Activated CD4-positive, alpha-beta memory T cell treated with anti-CD3 and anti-CD28 coated beads for 36 hours (primary cell): ENCODE measurements at regions not wholly inside any gene's neighbourhood (a gene's known extent, or its start where the extent isn't known, plus 50 kb on each side); places are given as distances from the start of the nearest gene placed in this dataset.
"Not testable (repeated sequence)": the region's sequence is repeated elsewhere in the genome, so short reads cannot be mapped to it uniquely, and the experiment has no call there.

Source experiments
- CTCF ChIA-PET: fragments of 350-600 bp; sonication (Branson Sonifier 250); formaldehyde crosslinking; loops from one replicate; lab custom pipeline; 2021; ENCODE audit warnings: antibody characterized with exemption, inconsistent platforms; lab: Charles Lee
- POLR2A ChIA-PET: fragments of 350-600 bp; sonication (Branson Sonifier 250); formaldehyde crosslinking; loops from one replicate; lab custom pipeline; 2021; ENCODE audit warnings: antibody characterized with exemption; lab: Charles Lee
- DNase-seq: peaks from one replicate; pipeline ENCODE4 v3.0.0-alpha.2; 2020
- H3K27ac Mint-ChIP-seq: one replicate; pipeline ENCODE4 v1.8.0; 2021; ENCODE audit warnings: mixed read lengths
- H3K27me3 Mint-ChIP-seq: one replicate; pipeline ENCODE4 v1.8.0; 2021; ENCODE audit warnings: mixed read lengths
- H3K36me3 Mint-ChIP-seq: one replicate; pipeline ENCODE4 v1.8.0; 2021; ENCODE audit warnings: mixed read lengths
- H3K4me1 Mint-ChIP-seq: one replicate; pipeline ENCODE4 v1.8.0; 2021; ENCODE audit warnings: low read depth, mixed read lengths
- H3K4me3 Mint-ChIP-seq: one replicate; pipeline ENCODE4 v1.8.0; 2021; ENCODE audit warnings: mild to moderate bottlenecking, mixed read lengths
- H3K9me3 Mint-ChIP-seq: one replicate; pipeline ENCODE4 v1.8.0; 2021; ENCODE audit warnings: mixed read lengths
- intact Hi-C: fragments of 100-400 bp; cut with micrococcal nuclease; formaldehyde crosslinking; loops from one replicate; pipeline ENCODE4 v1.15.1; 2023

DNA sequence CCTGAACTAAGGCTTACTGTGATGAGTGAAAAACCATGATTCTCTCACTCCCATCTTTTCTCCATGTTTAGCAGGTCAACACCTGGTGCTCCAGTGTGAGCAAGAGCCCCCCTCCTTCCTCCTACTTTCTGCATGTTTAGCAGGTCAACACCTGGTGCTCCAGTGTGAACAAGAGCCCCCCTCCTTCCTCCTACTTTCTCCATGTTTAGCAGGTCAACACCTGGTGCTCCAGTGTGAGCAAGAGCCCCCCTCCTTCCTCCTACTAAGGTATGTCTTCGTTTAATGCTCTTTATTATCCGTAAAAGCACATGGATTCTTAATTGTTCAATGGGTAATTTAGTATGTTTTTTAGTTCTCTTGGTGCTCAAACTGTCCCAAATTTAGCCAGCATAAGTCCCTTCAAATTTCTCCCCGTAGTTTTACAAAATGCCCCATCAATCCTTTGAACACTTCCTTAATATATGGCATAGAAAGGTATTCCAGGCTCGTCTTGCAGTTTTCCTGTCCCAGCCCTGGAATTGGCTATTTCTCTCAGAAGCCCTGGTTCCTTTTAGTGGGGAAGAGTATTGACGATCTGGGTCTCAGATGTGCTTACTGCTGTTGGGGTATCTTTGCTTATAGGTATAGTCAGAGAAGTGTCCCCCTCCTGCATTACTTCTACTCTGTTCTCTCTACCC, 760.8 kb upstream of the TPTE start:
- ChIA-PET CTCF (no interaction called here), POLR2A (no interaction called here)
- intact Hi-C loops: no loop called here
- no peaks in the 10 kb centered on the region for H3K36me3 Mint-ChIP-seq
- H3K4me1 Mint-ChIP-seq: no peaks in the 10 kb centered on the region
- no peaks in the 10 kb centered on the region for H3K27me3 Mint-ChIP-seq
- no peak overlapping the region for H3K4me3 Mint-ChIP-seq
- H3K9me3 Mint-ChIP-seq: no peaks in the 10 kb centered on the region
- no peak for DNase-seq
- H3K27ac Mint-ChIP-seq: no peak overlapping the region

DNA sequence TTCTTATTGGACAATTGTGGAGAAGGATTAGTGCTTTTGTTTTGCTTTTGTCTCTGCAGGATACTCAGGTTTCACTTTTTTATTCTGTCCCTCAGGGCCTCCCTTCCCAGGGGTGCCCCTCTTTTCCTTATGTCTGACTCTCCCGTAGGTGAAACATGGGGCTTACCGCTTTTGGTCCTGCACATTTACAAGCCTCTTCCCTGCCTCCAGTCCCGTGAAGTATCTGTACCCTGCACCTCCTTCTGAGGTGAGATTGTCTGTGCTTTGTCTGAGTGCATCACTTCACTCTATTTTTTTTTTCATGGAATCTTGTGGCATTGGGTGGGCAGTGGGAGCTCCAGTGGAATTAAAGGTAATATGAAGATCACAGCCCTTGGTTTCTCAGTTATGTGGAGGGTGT, 758.1 kb upstream of the TPTE start:
- no peak for DNase-seq
- Mint-ChIP-seq H3K27me3 (no peaks in the 10 kb centered on the region), H3K4me1 (no peaks in the 10 kb centered on the region), H3K36me3 (no peaks in the 10 kb centered on the region), H3K4me3 (no peak overlapping the region), H3K9me3 (no peaks in the 10 kb centered on the region), H3K27ac (no peak overlapping the region)
- ChIA-PET POLR2A (no interaction called here), CTCF (no interaction called here)
- intact Hi-C loops: no loop called here

DNA sequence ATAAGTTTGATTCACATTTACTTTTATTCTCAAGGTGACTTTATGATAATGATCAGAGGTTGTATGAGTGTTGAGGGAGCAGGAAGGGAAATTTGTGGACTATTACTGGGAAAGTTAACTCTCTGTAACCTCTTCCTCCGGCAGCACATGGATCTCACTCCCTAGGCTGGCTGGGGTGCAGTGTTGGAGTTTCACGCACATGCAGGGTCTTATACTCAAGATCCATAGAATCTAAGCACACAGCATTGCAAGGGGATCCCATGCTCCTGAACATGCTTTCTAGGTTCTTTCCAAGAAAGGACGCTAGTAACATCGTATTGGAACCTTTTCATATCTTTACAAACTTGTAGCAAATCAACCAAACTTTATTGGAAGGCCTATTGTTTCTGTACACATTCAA, 757.6 kb upstream of the TPTE start:
- no peak overlapping the region for H3K4me3 Mint-ChIP-seq
- H3K27ac Mint-ChIP-seq: no peak overlapping the region
- CTCF ChIA-PET: no interaction called here
- no peaks in the 10 kb centered on the region for H3K9me3 Mint-ChIP-seq
- no peaks in the 10 kb centered on the region for H3K27me3 Mint-ChIP-seq
- DNase-seq: no peak
- no peaks in the 10 kb centered on the region for H3K36me3 Mint-ChIP-seq
- no peaks in the 10 kb centered on the region for H3K4me1 Mint-ChIP-seq
- intact Hi-C loops: no loop called here
- POLR2A ChIA-PET: no interaction called here

DNA sequence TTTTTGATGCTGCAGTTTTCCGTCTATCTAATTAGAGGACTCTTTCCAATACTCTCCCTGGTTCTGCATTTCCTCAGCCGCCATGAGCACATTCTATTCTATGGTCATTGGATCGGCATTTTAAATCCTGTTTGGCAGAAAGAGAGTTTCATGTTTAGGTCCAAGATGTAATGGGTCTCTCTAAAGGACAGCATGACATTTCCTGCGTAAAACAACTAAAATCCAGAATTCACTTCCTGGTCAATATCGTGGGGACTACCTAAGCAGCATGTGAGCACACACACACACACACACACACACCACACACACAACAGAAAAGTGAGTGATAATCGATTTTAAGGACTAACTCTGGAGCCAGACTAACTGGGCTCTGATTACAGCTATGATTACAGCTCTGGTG, 757.1 kb upstream of the TPTE start:
- POLR2A ChIA-PET, intact Hi-C loops, DNase-seq, H3K4me3 Mint-ChIP-seq, H3K36me3 Mint-ChIP-seq, H3K4me1 Mint-ChIP-seq, H3K9me3 Mint-ChIP-seq, CTCF ChIA-PET, H3K27me3 Mint-ChIP-seq, H3K27ac Mint-ChIP-seq: not testable (repeated sequence)

DNA sequence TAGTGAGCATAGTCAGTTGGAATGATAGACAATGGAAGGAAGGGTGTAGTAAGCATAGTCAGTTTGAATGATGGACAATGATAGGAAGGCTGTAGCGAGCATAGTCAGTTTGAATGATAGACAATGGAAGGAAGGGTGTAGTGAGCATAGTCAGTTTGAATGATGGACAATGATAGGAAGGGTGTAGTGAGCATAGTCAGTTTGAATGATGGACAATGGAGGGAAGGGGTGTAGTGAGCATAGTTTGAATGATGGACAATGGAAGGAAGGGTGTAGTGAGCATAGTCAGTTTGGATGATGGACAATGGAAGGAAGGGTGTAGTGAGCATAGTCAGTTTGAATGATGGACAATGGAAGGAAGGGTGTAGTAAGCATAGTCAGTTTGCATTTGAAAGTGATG, 755.8 kb upstream of the TPTE start:
- H3K27me3 Mint-ChIP-seq, POLR2A ChIA-PET, H3K4me1 Mint-ChIP-seq, intact Hi-C loops, DNase-seq, H3K27ac Mint-ChIP-seq, H3K36me3 Mint-ChIP-seq, H3K4me3 Mint-ChIP-seq, H3K9me3 Mint-ChIP-seq, CTCF ChIA-PET: not testable (repeated sequence)

DNA sequence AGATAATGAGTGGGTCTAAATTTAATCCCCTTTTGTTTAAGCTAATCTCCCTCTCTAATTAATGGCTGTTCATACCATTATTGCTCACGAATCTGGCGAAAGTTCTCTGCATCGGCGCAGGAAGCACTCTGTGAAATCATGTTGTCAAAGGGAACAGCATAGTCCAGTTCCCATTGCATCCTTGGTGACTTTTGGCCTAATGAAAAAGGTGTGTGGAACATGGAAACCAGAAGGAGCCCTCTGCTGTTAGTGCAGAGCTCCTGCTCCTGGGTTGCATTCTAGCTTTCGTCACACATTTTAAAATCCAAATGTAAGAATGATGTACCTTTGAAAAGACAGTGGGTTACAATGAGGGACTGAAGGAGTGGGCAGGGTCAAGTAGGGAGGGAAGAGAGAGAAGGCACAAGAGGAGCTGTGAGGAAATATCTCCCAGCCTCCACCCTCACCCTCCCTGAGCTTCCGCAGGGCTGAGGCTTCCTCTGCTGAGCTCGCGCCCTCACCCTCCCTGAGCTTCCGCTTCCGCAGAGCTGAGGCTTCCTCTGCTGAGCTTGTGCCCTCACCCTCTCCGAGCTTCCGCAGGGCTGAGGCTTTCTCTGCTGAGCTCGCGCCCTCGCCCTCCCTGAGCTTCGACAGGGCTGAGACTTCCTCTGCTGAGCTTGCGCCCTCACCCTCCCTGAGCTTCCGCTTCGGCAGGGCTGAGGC, 754.3 kb upstream of the TPTE start:
- H3K4me3 Mint-ChIP-seq, DNase-seq, CTCF ChIA-PET: not testable (repeated sequence)

DNA sequence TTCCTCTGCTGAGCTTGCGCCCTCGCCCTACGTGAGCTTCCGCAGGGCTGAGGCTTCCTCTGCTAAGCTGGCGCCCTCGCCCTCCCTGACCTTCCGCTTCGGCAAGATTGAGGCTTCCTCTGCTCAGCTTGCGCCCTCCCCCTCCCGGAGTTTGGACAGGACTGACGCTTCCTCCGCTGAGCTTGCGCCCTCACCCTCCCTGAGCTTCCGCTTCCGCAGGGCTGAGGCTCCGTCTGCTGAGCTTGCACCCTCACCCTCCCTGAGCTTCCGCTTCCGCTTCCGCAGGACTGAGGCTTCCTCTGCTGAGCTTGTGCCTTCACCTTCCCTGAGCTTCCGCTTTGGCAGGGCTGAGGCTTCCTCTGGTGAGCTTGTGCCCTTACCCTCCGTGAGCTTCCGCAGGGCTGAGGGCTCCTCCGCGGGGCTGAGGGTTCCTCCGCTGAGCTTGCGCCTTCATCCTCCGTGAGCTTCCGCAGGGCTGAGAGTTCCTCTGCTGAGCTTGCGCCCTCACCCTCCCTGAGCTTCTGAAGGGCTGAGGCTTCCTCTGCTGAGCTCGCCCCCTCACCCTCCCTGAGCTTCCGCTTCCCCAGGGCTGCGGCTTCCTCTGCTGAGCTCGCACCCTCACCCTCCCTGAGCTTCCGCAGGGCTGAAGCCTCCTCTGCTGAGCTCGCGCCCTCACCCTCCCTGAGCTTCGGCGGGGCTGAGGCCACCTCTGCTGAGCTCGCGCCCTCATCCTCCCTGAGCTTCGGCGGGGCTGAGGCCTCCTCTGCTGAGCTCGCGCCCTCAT, 753.6 kb upstream of the TPTE start:
- ChIA-PET POLR2A (no interaction called here), CTCF (no interaction called here)
- Mint-ChIP-seq H3K4me3 (no peak overlapping the region), H3K36me3 (no peaks in the 10 kb centered on the region), H3K27ac (no peak overlapping the region), H3K4me1 (no peaks in the 10 kb centered on the region), H3K27me3 (no peaks in the 10 kb centered on the region), H3K9me3 (no peaks in the 10 kb centered on the region)
- no peak for DNase-seq
- intact Hi-C loops: no loop called here

More for the DNA sequence above, 754.3 kb upstream of the TPTE start:
- H3K9me3 Mint-ChIP-seq, intact Hi-C loops, H3K27ac Mint-ChIP-seq, H3K27me3 Mint-ChIP-seq, H3K4me1 Mint-ChIP-seq, POLR2A ChIA-PET, H3K36me3 Mint-ChIP-seq: not testable (repeated sequence)

DNA sequence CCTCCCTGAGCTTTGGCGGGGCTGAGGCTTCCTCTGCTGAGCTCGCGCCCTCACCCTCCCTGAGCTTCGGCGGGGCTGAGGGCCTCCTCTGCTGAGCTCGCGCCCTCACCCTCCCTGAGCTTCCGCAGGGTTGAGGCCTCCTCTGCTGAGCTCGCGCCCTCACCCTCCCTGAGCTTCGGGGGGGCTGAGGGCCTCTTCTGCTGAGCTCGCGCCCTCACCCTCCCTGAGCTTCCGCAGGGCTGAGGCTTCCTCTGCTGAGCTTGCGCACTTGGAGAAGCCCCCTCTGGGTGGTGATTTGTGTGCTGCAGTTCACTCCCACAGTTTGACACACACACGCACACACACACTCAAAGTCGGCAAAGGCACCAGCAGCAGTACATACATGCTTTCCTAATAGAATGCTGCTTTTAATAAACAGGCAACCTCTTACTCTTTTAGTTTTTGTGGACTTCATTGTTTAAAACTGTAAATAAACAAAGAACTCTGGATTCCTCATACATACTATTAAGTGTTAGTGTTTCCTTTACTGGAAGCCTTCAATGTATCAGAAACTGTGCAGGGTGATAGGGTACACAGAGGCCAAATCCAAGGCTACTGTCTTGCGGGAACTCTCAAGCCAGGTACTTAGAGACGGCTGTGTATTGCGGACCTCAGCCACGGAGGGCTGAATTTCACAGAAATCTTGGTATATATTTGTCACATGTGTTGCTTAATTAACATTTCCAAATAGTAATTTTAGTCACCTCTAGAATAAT, 752.8 kb upstream of the TPTE start:
- H3K27me3 Mint-ChIP-seq: not testable (repeated sequence)

DNA sequence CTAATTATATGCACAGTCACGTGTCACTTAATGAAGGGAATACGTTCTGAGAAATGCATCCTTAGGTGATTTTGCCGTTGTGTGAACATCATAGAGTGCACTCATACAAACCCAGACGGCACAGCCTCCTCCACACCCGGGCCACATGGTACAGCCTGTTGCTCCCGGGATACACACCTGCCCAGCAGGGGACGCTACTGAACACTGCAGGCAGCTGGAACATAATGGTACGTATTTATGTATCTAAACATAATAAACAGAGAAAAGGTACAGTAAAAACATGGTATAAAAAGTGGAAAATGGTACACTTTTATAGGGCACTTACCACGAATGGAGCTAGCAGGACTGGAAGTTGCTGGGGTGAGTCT, 752.3 kb upstream of the TPTE start:
- DNase-seq, POLR2A ChIA-PET, H3K4me1 Mint-ChIP-seq, H3K9me3 Mint-ChIP-seq, H3K27me3 Mint-ChIP-seq, H3K36me3 Mint-ChIP-seq, H3K27ac Mint-ChIP-seq, CTCF ChIA-PET, H3K4me3 Mint-ChIP-seq, intact Hi-C loops: not testable (repeated sequence)

More for the DNA sequence above, 752.8 kb upstream of the TPTE start:
- CTCF ChIA-PET, H3K36me3 Mint-ChIP-seq, H3K4me1 Mint-ChIP-seq, DNase-seq, intact Hi-C loops, POLR2A ChIA-PET, H3K27ac Mint-ChIP-seq, H3K4me3 Mint-ChIP-seq, H3K9me3 Mint-ChIP-seq: not testable (repeated sequence)

DNA sequence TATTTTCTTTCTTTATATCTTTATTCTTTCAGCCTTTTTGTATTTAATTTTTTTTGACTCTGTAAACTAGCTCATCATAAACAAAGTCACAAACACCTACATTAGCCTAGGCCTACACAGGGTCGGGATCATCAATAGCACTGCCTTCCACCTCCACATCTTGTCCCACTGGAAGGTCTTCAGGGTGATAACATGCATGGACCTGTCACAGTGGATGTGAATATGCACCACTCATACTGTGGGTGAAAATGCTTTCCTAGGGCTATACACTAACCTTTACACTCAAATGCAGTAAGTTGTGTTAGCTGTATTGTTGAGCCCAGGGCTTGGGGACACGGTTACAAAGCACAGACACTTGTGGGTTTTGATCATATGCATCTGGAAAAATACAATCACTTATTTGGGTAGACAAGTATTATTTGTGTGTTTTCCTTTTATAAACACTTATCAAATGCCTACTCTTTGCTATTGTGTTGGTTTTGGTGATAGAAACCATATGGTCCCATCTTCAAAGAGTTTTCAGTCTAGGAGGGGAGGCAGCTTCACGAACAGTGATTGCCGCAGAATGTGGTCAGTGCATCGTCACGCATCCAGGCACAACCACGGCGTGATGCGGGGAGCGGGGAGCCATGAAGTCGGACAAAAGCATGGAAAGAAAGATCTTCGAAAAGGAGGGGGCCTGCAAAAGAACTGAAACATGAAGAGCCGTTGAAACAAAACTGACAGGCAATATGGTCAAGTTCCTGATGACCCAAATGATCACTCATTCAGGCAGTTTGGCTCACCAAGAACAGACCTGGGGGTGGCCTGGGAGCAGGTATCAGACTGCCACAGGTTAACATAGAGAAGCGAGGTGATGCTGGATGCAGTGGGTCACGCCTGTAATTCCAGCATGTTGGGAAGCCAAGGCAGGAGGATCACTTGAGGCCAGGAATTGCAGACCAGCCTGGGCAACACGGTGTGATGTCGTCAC, 751.4 kb upstream of the TPTE start:
- intact Hi-C loops, H3K9me3 Mint-ChIP-seq, H3K4me3 Mint-ChIP-seq, H3K27ac Mint-ChIP-seq, H3K4me1 Mint-ChIP-seq, DNase-seq, H3K36me3 Mint-ChIP-seq, POLR2A ChIA-PET, H3K27me3 Mint-ChIP-seq, CTCF ChIA-PET: not testable (repeated sequence)

DNA sequence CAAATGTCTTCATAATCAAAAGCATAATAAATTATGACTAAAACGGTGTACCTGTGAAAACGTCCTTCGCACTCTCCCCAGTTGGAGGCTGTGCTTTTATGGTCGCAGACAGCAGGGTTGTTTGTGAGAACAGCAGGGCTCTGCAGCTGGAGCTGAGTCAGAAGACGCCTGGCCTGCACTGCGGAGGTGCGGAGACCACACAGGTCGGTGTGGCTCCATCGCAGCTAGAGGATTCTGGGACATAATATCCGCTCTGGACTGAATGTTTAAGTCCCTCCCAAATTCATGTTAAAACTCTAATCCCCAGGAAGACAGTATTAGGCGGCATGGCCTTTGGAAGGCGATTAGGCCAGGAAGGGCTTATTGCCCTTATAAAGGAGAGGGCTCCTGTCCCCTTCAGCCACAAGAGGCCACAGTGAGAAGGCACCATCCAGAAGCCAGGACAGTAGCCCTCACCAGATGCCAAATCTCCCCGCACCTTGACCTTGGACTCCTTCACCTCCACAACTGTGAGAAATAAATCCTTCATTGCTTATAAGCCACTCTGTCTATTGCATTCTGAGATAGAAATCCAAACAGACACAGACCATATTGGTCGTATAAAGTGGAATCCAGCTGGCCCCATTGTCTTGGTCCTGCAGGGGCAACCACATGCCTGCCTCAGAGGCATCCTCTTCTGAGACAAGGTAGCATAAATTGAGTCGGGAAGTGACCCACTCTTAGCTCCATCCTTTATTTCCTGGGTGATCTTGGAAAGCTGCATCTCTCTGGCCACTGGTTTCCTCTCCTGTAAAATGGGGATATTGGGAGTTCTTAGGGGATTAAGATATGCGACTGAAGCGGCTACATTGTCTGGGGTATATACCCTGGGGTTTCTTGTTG, 749.7 kb upstream of the TPTE start:
- H3K27me3 Mint-ChIP-seq, H3K4me1 Mint-ChIP-seq, intact Hi-C loops, H3K36me3 Mint-ChIP-seq, H3K4me3 Mint-ChIP-seq, DNase-seq, H3K27ac Mint-ChIP-seq, POLR2A ChIA-PET, CTCF ChIA-PET: not testable (repeated sequence)
- peaks cover 18% of the 10 kb centered on the region for H3K9me3 Mint-ChIP-seq
